GM12874 (cell line): ENCODE measurements at regions not wholly inside any gene's neighbourhood (a gene's known extent, or its start where the extent isn't known, plus 50 kb on each side); places are given as distances from the start of the nearest gene placed in this dataset.

Experiments used
- TF ChIP-seq, protein P1 (sequence below): IDR thresholded peaks from 2 replicates; pipeline ENCODE4 v1.5.1; 2011; ENCODE audit warnings: low read depth, mild to moderate bottlenecking, control low read depth, low read length, moderate library complexity; ENCODE audit not compliant: insufficient read depth

DNA sequence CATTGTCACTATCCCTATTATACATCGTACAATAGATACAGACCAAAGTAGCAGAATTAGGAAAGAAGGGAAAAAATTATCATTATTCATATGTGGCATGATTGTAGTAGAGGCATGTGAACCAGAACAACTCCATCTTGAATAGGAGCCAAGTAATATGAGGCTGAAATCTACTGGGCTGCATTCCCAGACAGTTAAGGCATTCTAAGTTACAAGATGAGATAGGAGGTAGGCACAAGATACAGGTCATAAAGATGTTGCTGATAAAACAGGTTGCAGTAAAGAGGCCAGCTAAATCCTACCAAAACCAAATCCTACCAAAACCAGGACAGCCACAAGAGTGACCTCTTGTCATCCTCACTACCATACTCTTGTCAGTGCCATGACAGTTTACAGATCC lies 1035.4 kb upstream of the SEMA6D start:
- TF ChIP-seq, protein P1, sequence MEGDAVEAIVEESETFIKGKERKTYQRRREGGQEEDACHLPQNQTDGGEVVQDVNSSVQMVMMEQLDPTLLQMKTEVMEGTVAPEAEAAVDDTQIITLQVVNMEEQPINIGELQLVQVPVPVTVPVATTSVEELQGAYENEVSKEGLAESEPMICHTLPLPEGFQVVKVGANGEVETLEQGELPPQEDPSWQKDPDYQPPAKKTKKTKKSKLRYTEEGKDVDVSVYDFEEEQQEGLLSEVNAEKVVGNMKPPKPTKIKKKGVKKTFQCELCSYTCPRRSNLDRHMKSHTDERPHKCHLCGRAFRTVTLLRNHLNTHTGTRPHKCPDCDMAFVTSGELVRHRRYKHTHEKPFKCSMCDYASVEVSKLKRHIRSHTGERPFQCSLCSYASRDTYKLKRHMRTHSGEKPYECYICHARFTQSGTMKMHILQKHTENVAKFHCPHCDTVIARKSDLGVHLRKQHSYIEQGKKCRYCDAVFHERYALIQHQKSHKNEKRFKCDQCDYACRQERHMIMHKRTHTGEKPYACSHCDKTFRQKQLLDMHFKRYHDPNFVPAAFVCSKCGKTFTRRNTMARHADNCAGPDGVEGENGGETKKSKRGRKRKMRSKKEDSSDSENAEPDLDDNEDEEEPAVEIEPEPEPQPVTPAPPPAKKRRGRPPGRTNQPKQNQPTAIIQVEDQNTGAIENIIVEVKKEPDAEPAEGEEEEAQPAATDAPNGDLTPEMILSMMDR = no peak

DNA sequence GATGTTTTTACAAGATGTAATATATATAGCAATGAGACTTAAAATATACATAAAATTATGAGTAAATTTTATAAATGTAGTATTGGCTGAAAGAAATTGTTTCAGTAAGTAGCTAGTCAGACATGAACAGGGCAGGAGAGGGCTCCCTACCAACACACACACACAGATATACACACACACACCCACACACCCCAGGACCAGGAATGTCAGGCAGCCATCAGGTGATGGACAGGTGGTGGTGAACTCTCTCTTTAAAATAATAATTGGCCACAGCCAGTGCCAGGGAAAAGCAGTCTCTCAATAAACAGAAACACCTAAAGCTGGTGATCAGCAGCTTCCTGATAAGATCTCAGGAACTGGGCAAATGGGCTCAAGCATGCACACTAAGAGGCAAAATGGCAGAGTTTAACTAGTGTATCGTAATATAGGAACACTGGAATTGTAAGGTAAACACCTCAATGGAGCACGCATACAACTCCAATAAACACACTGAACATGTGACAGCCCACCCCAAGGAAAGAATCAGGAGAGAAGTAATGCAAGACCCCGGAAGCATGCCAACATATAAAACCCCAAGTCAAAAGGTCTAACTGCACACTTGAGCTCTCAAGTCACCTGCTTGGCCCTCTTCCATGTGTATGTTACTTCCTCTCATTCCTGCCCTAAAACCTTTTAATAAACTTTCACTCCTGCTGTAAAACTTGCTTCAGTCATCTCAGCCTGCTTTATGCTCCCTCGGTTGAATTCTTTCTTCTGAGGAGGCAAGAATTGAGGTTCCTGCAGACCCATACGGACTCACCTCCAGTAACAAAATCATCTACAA lies 1034.1 kb upstream of the SEMA6D start:
- TF ChIP-seq, protein P1 = no peak

DNA sequence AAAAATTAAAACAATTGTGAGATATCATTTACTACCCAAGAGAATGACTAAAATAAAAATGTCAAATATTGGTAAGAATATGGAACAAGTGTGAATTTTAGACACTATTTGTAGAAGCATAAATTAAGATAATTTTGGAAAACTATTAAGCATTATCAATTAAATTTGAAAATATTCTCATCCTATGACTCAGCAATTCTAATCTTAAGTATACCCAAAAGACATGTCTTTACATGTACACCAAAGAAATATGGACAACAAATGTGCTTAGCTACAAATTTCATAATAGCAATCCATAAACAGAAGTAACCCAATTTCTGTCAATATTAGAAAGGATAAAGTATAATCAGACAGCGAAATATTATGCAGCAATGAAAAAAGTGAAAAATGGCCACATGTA lies 1032.2 kb upstream of the SEMA6D start:
- TF ChIP-seq, protein P1 = no peak

DNA sequence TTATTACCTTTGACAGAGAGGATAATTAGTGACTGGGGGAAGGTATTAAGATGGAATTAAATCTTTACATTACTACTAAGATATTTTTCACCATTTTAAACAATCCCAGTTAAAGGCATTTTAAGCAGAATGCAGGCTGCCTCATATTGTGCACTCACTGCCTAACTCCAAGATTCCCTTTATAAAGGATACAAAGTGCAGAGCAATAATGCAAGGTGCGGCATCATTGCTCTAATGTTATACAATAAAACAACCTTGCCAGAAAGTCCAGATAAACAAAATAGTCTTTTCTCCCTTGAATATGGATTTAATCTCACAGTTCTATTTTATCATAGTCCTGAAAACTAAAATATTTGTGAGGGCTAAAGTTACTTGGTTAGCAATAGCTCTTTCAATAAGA lies 1031.6 kb upstream of the SEMA6D start:
- TF ChIP-seq, protein P1 = no peak

DNA sequence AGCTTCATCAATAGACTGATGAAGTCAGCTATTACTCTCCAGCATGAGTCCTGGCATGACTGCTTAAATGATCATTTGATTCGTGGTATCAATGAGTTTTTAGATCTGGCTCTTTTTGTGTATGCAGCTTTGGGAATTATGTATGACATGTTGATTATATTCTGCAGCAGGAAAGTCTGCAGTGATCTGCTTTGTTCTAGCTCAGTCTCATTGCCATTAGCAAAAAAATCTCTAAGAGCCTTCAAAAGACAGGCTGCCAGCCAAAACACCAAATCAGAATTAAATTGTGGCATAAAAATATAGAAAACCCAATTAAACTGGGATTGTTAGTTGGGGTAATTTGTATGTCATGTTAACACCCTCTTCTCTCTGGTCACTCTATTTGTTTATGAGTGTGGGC lies 1021.0 kb upstream of the SEMA6D start:
- TF ChIP-seq, protein P1 = no peak

DNA sequence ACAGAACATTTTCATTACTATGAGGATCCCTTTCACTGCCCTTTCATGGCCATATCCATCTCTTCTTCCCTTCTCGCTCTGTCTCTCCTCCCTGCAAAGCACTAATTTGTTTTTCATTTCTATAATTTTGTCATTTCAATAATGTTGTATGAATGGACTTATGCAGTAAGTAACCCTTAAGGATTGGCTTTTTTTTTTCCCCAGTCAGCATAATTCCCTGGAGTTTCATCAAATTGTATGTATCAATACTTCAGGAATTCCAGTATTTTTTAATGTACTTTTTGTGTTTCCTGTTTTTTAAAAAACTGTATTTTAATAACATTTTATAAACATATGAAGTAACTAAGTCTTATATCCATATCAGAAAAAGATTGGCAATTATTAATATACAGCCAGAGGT lies 1016.0 kb upstream of the SEMA6D start:
- TF ChIP-seq, protein P1 = no peak

DNA sequence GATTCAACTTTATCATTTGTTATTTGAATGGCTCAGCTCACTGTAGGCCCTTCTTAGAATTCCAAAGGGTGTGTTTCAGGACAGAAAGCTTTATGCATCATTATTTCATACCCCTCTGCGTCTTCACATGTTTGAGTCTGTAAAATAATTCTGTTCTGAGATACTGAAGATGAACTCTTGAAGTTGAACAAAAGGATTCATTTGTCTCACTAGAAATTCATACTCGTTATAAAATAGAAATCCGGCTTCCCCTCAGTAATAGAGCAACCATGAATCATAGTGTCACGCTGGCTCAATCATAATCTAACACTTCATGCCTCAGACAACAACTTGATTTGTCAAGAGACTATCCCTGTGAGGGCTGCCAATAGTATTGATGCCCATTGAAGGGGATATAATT lies 1015.4 kb upstream of the SEMA6D start:
- TF ChIP-seq, protein P1 = no peak
